ENCODE measurements at regions not wholly inside any gene's neighbourhood (a gene's known extent, or its start where the extent isn't known, plus 50 kb on each side); places are given as distances from the start of the nearest gene placed in this dataset.

DNA sequence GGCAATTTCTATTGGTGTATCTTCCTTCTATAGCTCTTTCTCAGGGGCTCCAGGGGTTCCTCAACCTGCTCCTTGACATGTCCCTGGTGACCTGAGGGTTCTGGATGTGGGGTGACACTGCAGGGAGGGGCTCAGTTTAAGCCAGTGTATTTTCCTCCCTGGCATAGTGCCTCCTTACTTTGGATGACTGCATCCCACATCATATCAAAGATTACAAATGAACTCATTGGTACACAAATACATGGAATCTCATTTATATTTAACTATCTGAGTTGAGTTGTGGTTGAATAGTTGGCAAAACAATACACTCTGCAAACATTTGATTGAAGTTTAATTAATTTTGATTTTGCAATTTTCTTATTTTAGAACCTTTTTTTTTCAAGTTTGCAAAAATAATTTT, 268.2 kb upstream of the SKOR2 start:
- no peaks in the 10 kb centered on the region for H3K27me3 ChIP-seq
- H3K9me3 ChIP-seq = no peaks in the 10 kb centered on the region
- no peak for TF ChIP-seq CTCF (IDR thresholded peaks at IDR 0.05)
- no peak overlapping the region for H3K4me3 ChIP-seq
- H3K36me3 ChIP-seq = no peaks in the 10 kb centered on the region
- no peak for DNase-seq (ENCODE audit: low spot score)
- no peak overlapping the region for H3K27ac ChIP-seq
- no peaks in the 10 kb centered on the region for H3K4me1 ChIP-seq

DNA sequence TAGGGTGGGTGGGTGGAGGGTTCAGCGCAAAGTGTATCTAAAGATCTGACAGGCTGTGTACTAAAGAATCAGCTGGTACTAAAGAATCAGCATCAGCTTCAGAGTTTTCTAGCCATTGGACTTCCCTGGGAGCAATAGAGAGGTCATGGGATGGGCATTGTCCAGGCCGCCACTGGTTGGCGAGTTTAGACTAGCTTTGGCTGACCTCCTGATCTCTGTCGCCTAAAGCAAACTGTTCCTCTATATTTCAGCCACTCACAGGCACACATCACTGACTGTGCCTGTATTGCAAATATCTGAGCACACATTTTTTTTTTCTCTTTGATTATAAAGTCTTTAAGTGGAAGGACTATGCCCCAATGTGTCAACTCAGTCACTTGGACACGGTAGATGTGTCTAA, 267.8 kb upstream of the SKOR2 start:
- Histone ChIP-seq H3K9me3 (no peaks in the 10 kb centered on the region), H3K4me3 (no peak overlapping the region), H3K4me1 (no peaks in the 10 kb centered on the region), H3K27ac (no peak overlapping the region), H3K27me3 (no peaks in the 10 kb centered on the region), H3K36me3 (no peaks in the 10 kb centered on the region)
- no peak for DNase-seq (ENCODE audit: low spot score)
- TF ChIP-seq CTCF (IDR thresholded peaks at IDR 0.05) = no peak

DNA sequence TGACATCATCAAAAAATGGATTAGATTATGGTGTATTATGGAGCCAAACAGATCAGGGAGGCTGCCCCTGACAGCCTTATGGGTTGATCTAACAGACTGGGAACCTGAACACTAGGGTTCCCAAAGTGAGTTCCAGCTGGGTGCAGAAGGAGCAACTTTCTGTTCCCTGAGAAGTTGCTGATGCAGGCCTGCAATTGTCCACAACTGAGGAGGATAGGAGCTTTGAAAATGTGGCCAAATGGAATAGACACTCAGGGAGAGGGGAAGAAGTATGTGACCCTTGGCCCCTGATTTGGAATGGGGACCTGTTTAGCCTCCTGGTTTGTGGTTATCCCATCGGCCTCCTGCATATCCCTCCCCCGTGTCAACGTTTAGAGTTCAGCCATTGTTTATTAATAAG, 262.2 kb upstream of the SKOR2 start:
- no peak for DNase-seq (ENCODE audit: low spot score)
- Histone ChIP-seq H3K27ac (no peak overlapping the region), H3K4me3 (no peak overlapping the region), H3K9me3 (no peaks in the 10 kb centered on the region), H3K4me1 (no peaks in the 10 kb centered on the region), H3K36me3 (no peaks in the 10 kb centered on the region), H3K27me3 (no peaks in the 10 kb centered on the region)
- TF ChIP-seq CTCF (IDR thresholded peaks at IDR 0.05) = no peak

DNA sequence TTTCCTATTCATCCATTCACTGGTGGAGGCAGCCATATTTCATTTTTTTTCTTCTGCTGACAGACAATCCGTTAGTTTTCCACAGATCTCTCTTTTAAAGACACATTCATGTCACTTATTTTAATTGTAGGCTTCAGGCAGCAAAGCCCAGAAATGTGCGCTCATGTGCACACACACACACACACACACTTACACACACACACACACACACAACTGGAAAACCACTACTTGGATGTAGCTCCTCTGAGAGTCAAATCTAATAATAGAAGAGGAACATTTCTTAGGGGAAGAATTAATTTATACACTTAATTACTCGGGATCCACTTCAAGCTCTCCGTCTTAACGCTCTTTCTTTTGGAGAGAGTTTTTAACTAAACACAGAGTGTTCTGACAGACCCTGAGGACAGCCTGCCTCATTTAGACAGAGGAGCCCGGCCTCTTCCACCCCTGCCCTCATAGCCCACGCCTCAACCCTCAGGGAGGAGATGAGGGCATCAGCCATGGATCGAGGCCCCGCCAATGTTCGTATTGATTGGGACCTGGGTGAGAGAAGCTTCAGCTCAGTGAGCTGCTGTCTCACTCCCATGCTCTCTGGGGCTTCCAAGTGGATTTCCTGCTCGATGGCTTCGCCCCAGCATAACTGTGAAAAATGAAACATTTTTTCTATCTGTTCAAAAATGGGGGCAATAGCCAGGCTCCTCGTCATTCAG, 261.4 kb upstream of the SKOR2 start:
- Histone ChIP-seq H3K9me3 (no peaks in the 10 kb centered on the region), H3K36me3 (no peaks in the 10 kb centered on the region), H3K4me1 (no peaks in the 10 kb centered on the region), H3K4me3 (no peak overlapping the region), H3K27me3 (no peaks in the 10 kb centered on the region), H3K27ac (no peak overlapping the region)
- no peak for TF ChIP-seq CTCF (IDR thresholded peaks at IDR 0.05)
- DNase-seq (ENCODE audit: low spot score) = no peak

DNA sequence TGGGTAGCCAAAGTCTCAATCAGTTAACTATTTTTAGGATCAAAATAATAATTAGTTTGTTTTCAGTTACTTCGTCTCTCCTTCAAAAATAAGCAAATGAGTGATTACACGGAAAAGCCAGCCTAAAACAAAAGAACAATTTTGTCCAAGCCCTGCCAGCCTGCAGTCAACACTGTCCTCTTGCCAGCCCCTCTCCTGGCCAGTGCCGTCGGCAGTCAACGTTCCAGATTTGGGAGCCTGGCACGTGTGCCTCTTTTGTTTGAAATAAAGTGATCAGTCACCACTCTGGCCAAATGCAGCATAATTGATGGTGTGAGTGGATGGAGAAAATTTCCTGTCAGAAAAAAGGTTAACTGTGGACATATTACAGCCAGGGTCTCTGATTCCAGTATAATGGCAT, 260.6 kb upstream of the SKOR2 start:
- no peak for DNase-seq (ENCODE audit: low spot score)
- Histone ChIP-seq H3K36me3 (no peaks in the 10 kb centered on the region), H3K4me1 (no peaks in the 10 kb centered on the region), H3K27me3 (no peaks in the 10 kb centered on the region), H3K4me3 (no peak overlapping the region), H3K9me3 (no peaks in the 10 kb centered on the region), H3K27ac (no peak overlapping the region)
- no peak for TF ChIP-seq CTCF (IDR thresholded peaks at IDR 0.05)

DNA sequence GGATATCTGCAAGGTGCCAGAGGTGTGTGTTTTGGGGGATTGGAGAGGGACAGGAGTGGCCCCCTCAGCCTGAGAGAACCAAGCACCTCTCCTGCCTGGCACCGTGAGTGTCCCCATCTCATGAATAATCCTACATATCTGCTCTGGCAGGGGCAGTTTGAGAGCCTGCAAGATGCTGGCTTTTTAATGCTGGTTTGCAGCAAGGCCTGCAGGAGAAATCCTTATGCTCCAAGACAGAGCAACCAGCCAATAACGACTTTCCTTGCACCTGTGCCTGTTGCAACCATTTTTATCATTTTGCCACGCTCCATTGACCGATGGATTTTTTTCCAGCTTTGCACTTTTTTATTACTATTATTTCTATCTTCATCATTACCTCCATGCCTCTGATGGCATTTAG, 259.4 kb upstream of the SKOR2 start:
- TF ChIP-seq CTCF (IDR thresholded peaks at IDR 0.05) = no peak
- H3K9me3 ChIP-seq = no peaks in the 10 kb centered on the region
- no peaks in the 10 kb centered on the region for H3K36me3 ChIP-seq
- no peak for DNase-seq (ENCODE audit: low spot score)
- H3K4me3 ChIP-seq = no peak overlapping the region
- H3K27me3 ChIP-seq = no peaks in the 10 kb centered on the region
- no peaks in the 10 kb centered on the region for H3K4me1 ChIP-seq
- no peak overlapping the region for H3K27ac ChIP-seq

Measured in right atrium auricular region (tissue), 2 donors.